GM10266 (cell line): ENCODE measurements at regions not wholly inside any gene's neighbourhood (a gene's known extent, or its start where the extent isn't known, plus 50 kb on each side); places are given as distances from the start of the nearest gene placed in this dataset.
A peak's percentile ranks its signal among the peaks of the same experiment; 100 is the strongest.

ENCODE experiments used
- DNase-seq: peaks from one replicate; pipeline ENCODE4 v3.0.0; 2012; ENCODE audit errors: extremely low spot score
- CTCF ChIP-seq: IDR thresholded peaks from 2 replicates; pipeline ENCODE4 v1.5.1; 2012; ENCODE audit warnings: mild to moderate bottlenecking, low read depth; ENCODE audit not compliant: control insufficient read depth, insufficient read depth; ENCODE audit errors: missing control alignments

GRCh38 chr2:43171789-43172188 is 54.6 kb downstream of the ZFP36L2 start:
- no peak for DNase-seq

GRCh38 chr2:43170405-43171105 is 55.9 kb downstream of the ZFP36L2 start:
- no peak for DNase-seq
- no peak for TF ChIP-seq CTCF

More at GRCh38 chr2:43171789-43172188, 54.6 kb downstream of the ZFP36L2 start:
- TF ChIP-seq CTCF = no peak

GRCh38 chr2:43169987-43170386 is 56.4 kb downstream of the ZFP36L2 start:
- peak; percentile 66 for TF ChIP-seq CTCF
- DNase-seq = peak; percentile 55

- DNase-seq = no peak
- no peak for TF ChIP-seq CTCF
These were observed 57.1 kb downstream of the ZFP36L2 start for GRCh38 chr2:43169099-43169945.

- no peak for DNase-seq
- no peak for TF ChIP-seq CTCF
These were observed 58.4 kb downstream of the ZFP36L2 start for GRCh38 chr2:43168016-43168369.

GRCh38 chr2:43165378-43166069 is 60.9 kb downstream of the ZFP36L2 start:
- TF ChIP-seq CTCF = no peak
- DNase-seq = no peak

GRCh38 chr2:43164686-43165085 is 61.7 kb downstream of the ZFP36L2 start:
- TF ChIP-seq CTCF = no peak
- no peak for DNase-seq
